GM18499 (cell line): ENCODE measurements at regions not wholly inside any gene's neighbourhood (a gene's known extent, or its start where the extent isn't known, plus 50 kb on each side); places are given as distances from the start of the nearest gene placed in this dataset.

Experiments used
- ATAC-seq: cut with Tn5 transposase; IDR thresholded peaks from one replicate; pipeline ENCODE4 v1.9.1; 2021; ENCODE audit warnings: moderate number of reproducible peaks; ENCODE audit not compliant: insufficient read depth, unreplicated experiment

GRCh38 chr12:61301817-61302216 is 958.4 kb upstream of the USP15 start:
- no peak for ATAC-seq

- ATAC-seq, result no peak
Measured at GRCh38 chr12:61302282-61302681, 957.9 kb upstream of the USP15 start.

GRCh38 chr12:61308220-61308619 is 952.0 kb upstream of the USP15 start:
- no peak for ATAC-seq

- ATAC-seq, result no peak
Measured at GRCh38 chr12:61311413-61311812, 948.8 kb upstream of the USP15 start.

- ATAC-seq, result no peak
Measured at GRCh38 chr12:61348871-61349270, 911.3 kb upstream of the USP15 start.

GRCh38 chr12:61355105-61355504 is 905.1 kb upstream of the USP15 start:
- no peak for ATAC-seq

GRCh38 chr12:61356485-61356884 is 903.7 kb upstream of the USP15 start:
- no peak for ATAC-seq

- ATAC-seq, result no peak
Measured at GRCh38 chr12:61357496-61357895, 902.7 kb upstream of the USP15 start.

GRCh38 chr12:61362037-61362436 is 898.2 kb upstream of the USP15 start:
- no peak for ATAC-seq

- no peak for ATAC-seq
Measured at GRCh38 chr12:61365001-61365400, 895.2 kb upstream of the USP15 start.

- ATAC-seq, result no peak
Measured at GRCh38 chr12:61367281-61367785, 892.9 kb upstream of the USP15 start.

- ATAC-seq, result no peak
Measured at GRCh38 chr12:61369241-61369910, 890.8 kb upstream of the USP15 start.

- ATAC-seq, result no peak
Measured at GRCh38 chr12:61384511-61384910, 875.7 kb upstream of the USP15 start.

- no peak for ATAC-seq
Measured at GRCh38 chr12:61385771-61386170, 874.4 kb upstream of the USP15 start.

- no peak for ATAC-seq
Measured at GRCh38 chr12:61397668-61398067, 862.5 kb upstream of the USP15 start.

- no peak for ATAC-seq
Measured at GRCh38 chr12:61412201-61412600, 848.0 kb upstream of the USP15 start.

GRCh38 chr12:61414470-61414869 is 845.7 kb upstream of the USP15 start:
- no peak for ATAC-seq

GRCh38 chr12:61422786-61423185 is 837.4 kb upstream of the USP15 start:
- no peak for ATAC-seq

GRCh38 chr12:61452076-61452475 is 808.1 kb upstream of the USP15 start:
- no peak for ATAC-seq

GRCh38 chr12:61487728-61488127 is 772.5 kb upstream of the USP15 start:
- no peak for ATAC-seq

- no peak for ATAC-seq
Measured at GRCh38 chr12:61490526-61491498, 769.4 kb upstream of the USP15 start.
